ENCODE measurements at regions not wholly inside any gene's neighbourhood (a gene's known extent, or its start where the extent isn't known, plus 50 kb on each side); places are given as distances from the start of the nearest gene placed in this dataset.
"Not testable (repeated sequence)": the region's sequence is repeated elsewhere in the genome, so short reads cannot be mapped to it uniquely, and the experiment has no call there.

DNA sequence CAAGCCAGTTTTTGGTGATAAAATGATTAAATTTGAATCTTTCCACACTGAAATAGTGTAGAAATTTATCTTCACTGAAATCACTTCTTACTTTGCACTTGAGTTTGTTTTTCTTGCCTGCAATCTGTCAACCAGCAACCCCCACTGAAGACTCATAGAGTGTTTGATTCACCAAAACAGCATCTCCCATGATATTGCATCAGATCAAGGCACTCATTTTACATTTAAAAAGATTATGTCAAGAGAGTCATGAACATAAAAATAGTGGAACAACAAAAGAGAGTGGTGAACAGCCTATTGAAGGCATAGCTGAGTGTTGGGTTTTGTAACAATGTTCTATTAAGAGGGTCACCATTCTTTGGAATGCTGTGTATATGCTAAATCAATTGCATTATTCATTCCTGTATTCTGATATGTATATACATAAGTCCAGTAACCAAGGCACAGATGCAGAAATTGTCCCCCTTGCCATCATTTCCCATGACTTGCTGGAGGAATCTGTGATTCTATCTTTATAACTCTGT, 1934.9 kb downstream of the ARAP2 start:
- DNase-seq = no peak

GRCh38 chr4:34318773-34319172, 1925.5 kb downstream of the ARAP2 start:
- no peak for DNase-seq

GRCh38 chr4:34323549-34324320, 1920.6 kb downstream of the ARAP2 start:
- no peak for DNase-seq

DNA sequence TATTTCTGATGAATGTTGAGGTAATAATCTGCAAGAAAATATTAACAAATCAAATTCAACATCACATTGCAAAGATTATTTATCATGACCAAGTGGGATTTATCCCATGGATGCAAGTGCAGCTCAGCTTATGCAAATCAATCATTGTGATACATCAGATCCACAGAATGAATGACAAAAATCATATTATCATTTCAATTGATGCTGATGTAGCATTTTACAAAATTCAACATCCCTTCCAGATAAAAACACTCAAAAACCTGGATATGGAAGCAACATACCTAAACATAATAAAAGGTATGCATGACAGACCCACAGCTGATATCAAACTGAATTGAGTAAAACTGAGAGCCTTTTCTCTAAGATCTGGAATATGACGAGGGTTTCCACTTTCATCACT, 1915.4 kb downstream of the ARAP2 start:
- DNase-seq = no peak

DNA sequence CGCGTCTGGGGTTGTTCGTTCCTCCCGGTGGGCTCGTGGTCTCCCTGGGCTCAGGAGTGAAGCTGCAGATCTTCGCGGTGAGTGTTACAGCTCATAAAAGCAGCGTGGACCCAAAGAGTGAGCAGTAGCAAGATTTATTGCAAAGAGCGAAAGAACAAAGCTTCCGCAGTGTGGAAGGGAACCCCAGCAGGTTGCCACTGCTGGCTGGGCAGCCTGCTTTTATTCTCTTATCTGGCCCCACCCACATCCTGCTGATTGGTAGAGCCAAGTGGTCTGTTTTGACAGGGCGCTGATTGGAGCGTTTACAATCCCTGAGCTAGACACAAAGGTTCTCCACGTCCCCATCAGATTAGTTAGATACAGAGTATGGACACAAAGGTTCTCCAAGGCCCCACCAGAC, 1909.2 kb downstream of the ARAP2 start:
- DNase-seq = not testable (repeated sequence)

- DNase-seq = not testable (repeated sequence)
Measured at GRCh38 chr4:34335556-34335955, 1908.8 kb downstream of the ARAP2 start.

DNA sequence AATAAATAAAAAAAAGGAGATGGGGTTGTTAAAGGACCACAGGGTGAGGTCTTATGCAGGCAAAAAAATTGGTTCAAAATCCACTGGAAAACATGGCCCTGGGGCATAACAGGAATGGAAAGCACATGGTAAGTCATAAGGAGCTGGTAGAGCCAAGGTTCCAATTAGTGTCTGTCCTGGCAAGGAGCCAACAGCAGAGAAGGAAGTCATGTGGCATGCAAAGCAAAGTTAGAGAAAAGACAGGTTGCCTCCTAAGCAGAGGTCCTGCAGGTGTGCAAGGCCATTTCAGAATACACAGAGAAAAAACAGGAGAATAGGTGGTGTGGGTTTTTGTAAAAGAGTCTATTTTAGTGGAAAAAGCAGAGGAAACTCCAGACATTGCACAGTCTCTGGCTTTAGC, 1881.7 kb downstream of the ARAP2 start:
- no peak for DNase-seq

GRCh38 chr4:34363842-34364241, 1880.5 kb downstream of the ARAP2 start:
- DNase-seq = no peak

DNA sequence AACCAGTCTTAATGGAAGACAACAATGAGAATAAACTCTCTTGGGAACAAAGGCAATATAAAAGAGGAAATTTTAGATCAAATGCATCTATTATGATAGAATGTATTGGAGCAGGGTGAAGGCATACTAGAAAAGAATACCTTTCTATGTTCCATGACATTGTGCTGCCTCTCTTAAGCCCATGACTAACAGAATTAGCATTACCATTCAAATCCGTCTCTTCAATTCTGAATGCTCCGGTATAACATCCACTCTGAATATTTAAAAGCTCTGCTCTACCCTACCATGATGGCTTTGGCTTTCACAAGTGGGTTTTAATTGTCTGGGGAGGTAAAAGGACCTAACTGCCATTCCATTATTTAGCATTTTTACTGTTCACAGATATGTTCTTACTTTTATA, 1878.4 kb downstream of the ARAP2 start:
- no peak for DNase-seq

- no peak for DNase-seq
Measured at GRCh38 chr4:34371676-34372075, 1872.6 kb downstream of the ARAP2 start.

- no peak for DNase-seq
Measured at GRCh38 chr4:34372815-34373214, 1871.5 kb downstream of the ARAP2 start.

GRCh38 chr4:34373456-34373855, 1870.9 kb downstream of the ARAP2 start:
- no peak for DNase-seq

DNA sequence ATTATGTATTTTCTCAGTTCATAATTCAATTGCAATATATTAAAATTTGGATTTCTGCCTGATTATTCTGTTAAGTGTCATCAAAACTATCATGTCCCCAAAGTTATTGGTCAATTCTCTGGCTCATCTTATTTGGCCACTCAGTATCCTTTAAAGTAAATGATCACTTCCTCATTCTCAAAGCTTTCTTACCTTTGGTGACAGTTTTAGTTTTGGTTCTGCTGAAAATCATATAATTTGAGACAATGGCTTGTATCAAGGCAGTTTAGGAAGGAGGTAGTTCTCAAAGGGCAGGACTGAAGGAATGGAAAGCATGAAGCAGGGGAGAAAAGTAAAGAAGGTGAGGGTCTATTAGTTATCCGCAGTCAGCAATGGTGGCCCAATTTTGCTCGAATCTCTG, 1832.1 kb downstream of the ARAP2 start:
- no peak for DNase-seq

DNA sequence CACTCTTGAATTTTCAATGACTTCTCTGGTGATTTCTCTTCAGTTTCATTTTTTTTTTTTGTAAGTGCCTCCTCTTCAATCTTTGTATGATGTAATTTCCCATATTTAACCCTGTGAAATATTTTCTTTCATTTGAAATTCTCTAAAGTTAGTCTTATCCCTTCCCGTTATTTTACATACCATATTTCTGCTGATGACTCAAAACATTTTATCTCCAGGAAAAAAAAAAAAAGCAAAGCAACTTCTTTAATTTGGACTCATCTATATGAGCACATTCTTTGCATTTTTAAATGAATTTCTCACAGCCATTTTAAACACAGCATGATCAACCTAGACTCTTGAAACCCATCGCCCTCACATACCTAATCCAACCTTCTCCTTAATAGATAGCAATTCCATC, 1831.4 kb downstream of the ARAP2 start:
- DNase-seq = no peak

GRCh38 chr4:34417160-34417559, 1827.2 kb downstream of the ARAP2 start:
- DNase-seq = no peak

DNA sequence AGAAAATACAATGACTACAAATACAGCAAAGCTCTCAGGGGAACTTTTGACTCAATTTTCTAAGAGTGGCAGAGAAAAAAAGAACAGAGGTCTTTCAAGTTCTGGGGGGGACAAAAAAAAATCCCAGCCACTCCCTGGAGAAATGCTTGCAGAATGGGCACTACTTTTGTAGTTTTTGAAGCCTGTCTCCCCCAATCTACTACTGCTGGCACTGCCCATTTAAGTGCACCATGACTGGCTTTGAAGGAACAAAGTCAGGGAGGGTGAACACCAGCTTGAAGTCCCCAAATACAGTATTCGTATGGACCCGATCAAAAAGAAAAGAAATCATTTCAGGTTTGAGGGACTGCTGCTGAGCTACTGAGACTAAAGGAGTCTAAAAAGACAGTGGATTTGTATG, 1824.4 kb downstream of the ARAP2 start:
- DNase-seq = no peak

GRCh38 chr4:34422472-34423175, 1821.7 kb downstream of the ARAP2 start:
- no peak for DNase-seq

DNA sequence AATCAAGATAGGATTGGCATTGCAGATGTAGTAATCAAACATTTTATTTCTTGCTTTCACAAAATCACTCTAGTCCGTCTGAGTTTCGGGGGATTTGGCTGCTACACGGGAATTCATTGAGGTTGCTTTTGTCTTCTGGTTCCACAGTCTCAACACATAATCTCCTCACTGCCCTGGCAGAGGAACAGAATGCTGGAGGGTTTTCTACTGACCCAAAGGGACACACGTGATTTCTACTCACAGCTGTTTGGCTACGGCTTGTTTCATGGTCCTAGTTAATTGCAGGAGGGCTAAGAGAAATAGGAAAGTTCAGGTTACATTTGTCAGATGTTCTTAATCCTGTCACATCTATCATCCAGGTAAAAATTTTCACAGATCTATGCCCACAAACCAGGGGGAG, 1811.6 kb downstream of the ARAP2 start:
- DNase-seq = no peak

- DNase-seq = not testable (repeated sequence)
Measured at GRCh38 chr4:34434377-34434776, 1809.9 kb downstream of the ARAP2 start.

DNA sequence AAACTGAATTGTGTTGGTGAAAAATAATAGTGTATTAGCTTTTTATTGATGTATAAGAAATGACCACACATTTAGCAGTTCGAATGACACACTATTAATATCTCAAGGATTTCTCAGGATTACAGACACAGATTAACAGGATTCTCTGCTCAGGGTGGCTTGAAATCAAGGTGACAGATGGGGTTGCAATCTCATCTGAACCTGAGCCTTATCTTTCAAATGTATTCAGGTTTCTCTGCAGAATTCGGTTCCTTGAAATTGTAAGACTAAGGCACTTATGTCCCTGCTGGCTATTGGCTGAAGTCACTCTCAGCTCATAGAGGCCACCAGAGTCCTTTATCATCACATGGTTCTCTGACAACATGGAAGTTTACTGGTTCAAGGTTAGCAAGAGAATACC, 1780.1 kb downstream of the ARAP2 start:
- no peak for DNase-seq

DNA sequence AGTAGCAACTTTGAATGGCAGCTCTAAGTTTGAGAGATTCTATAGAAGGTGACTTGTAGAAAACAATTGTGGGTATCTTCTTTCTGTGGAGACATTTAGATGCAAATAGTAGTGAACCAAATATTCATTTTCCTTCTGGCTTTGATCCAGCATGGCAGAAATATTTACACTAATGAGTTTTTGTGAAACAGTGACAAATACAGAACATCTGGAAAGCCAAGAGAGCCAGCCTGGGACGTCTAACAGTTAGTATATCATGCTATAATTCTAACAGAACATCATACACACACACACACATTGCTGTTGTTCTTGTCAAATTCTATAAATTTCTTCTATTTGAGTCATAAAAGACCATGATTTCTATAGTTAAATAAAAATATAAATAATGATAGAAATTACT, 1777.9 kb downstream of the ARAP2 start:
- DNase-seq = no peak

GRCh38 chr4:34469516-34469915, 1774.8 kb downstream of the ARAP2 start:
- DNase-seq = no peak

DNA sequence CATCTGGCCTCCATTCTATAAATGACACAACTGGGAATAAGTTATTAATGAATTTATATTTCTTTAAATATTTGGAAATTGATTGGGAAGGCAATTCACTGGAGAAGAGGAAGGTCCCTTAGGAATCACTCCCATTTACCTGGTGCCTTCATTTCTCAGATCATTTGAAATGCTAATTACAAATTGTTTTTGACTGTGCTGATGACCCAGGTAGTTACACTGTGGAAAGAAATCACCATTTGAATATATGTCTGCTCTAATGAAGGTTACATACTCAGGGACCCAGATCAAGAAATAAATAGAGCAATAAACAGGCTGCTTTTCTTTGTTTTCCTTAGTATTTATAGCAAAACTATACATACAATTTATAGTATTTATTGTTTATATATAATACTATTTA, 1759.1 kb downstream of the ARAP2 start:
- no peak for DNase-seq

Data from NCI-H2029 treated with DMSO at 0.1 percent for 48 hours (cell line).